ENCODE measurements at regions not wholly inside any gene's neighbourhood (a gene's known extent, or its start where the extent isn't known, plus 50 kb on each side); places are given as distances from the start of the nearest gene placed in this dataset.

DNA sequence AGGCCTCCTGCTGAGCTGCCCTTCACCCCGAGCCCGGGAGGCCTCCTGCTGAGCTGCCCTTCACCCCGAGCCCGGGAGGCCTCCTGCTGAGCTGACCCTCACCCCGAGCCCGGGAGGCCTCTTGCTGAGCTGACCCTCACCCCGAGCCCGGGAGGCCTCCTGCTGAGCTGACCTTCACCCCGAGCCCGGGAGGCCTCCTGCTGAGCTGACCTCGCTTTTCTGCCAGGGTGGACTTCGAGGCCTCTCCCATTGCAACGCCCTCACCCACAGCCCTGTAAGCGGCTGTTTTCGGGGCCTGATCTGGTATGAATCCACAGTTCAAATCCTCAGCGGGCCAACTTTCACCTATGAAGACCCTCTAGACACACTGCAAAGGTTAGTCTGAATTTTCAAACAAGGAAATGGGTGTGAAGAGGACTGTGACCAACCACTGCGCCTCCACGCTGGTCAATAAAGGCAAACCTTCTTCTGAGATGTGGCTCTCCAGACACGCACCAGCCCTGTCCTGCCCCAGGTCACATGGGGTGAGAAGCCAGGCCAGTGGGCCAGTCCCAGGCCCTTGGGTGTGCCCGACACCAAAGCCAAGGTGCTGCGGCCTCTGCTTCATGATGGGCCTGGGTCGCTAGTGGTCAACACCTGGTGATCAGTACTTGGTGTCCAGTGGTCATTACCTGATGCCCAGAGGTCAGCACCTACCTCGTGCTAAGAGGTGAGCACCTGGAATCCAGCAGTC, 225.1 kb upstream of the SALL3 start:
- Mint-ChIP-seq H3K27me3 (ENCODE audit: low read depth, poor library complexity) (peaks cover 5% of the 10 kb centered on the region), H3K4me3 (no peak overlapping the region), H3K27ac (no peak overlapping the region), H3K9me3 (no peaks in the 10 kb centered on the region), H3K4me1 (no peaks in the 10 kb centered on the region), H3K36me3 (ENCODE audit: low read depth) (no peaks in the 10 kb centered on the region)
- DNase-seq = no peak
- TF ChIP-seq, protein P1, sequence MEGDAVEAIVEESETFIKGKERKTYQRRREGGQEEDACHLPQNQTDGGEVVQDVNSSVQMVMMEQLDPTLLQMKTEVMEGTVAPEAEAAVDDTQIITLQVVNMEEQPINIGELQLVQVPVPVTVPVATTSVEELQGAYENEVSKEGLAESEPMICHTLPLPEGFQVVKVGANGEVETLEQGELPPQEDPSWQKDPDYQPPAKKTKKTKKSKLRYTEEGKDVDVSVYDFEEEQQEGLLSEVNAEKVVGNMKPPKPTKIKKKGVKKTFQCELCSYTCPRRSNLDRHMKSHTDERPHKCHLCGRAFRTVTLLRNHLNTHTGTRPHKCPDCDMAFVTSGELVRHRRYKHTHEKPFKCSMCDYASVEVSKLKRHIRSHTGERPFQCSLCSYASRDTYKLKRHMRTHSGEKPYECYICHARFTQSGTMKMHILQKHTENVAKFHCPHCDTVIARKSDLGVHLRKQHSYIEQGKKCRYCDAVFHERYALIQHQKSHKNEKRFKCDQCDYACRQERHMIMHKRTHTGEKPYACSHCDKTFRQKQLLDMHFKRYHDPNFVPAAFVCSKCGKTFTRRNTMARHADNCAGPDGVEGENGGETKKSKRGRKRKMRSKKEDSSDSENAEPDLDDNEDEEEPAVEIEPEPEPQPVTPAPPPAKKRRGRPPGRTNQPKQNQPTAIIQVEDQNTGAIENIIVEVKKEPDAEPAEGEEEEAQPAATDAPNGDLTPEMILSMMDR (IDR thresholded peaks at IDR 0.05) = no peak

DNA sequence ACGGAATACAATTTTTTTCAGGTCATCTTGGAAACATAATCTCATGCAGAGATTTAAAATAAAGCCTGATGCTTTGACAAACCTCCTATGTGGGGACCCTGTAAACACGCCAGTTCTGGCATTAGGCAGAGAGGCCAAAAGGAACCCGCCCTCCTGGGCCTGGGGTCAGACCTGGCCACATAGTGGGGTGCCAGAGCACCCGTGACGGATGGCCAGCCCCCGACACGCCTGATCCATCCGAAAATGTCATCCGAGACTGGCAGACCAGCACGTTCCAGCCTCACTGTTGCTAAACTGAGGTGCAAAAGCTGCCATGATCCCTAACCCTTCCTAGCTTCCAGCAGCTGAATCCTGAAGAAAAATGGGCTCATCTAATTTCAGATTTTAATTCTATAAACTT, 222.6 kb upstream of the SALL3 start:
- no peaks in the 10 kb centered on the region for H3K9me3 Mint-ChIP-seq

DNA sequence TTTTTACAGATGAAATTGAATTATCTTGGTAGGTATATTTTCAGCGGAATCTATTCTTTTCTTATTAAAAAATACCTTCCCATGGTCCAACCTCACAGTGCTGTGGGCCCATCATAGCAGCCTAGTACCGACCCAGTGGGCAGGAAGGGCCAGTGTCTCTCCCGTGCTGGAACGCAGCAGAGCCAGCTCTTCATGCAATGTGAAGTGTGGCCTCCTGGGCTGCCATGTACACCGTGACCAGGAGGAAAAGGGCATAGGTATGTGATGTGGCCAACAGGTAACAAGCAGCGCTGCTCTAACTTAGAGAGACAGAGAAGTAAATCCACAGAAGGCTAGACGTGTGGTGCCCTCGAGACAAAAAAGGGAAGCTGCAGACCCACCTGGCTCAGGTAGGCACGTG, 221.1 kb upstream of the SALL3 start:
- no peak for DNase-seq
- H3K9me3 Mint-ChIP-seq = peaks cover 8% of the 10 kb centered on the region
- peaks cover 12% of the 10 kb centered on the region for H3K27me3 Mint-ChIP-seq (ENCODE audit: low read depth, poor library complexity)
- TF ChIP-seq, protein P1 (IDR thresholded peaks at IDR 0.05) = no peak
- no peak overlapping the region for H3K27ac Mint-ChIP-seq
- H3K4me1 Mint-ChIP-seq = no peaks in the 10 kb centered on the region
- H3K4me3 Mint-ChIP-seq = no peak overlapping the region
- no peaks in the 10 kb centered on the region for H3K36me3 Mint-ChIP-seq (ENCODE audit: low read depth)

More for the DNA sequence above, 222.6 kb upstream of the SALL3 start:
- no peak overlapping the region for H3K4me3 Mint-ChIP-seq
- H3K27ac Mint-ChIP-seq = no peak overlapping the region
- no peaks in the 10 kb centered on the region for H3K36me3 Mint-ChIP-seq (ENCODE audit: low read depth)
- TF ChIP-seq, protein P1 (IDR thresholded peaks at IDR 0.05) = no peak
- no peaks in the 10 kb centered on the region for H3K4me1 Mint-ChIP-seq
- no peak for DNase-seq
- peaks cover 12% of the 10 kb centered on the region for H3K27me3 Mint-ChIP-seq (ENCODE audit: low read depth, poor library complexity)

DNA sequence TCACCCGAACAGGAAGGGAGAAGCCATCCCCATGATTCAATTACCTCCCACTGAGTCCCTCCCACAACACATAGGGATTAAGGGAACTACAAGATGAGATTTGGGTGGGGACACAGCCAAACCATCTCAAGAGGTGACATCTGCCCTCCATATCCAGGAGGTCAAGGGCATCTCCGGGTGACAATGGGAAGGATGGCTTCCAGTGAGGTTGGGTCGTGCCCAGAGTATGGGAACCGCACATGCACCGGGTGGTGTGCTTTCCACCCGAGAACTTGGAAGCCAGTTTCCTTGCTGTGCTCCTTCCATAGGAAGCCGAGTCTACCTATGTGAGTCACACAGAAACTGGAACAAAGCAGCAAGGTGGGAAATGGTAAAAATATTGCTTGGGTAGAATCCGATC, 216.9 kb upstream of the SALL3 start:
- H3K27me3 Mint-ChIP-seq (ENCODE audit: low read depth, poor library complexity) = peaks cover 13% of the 10 kb centered on the region
- no peak for DNase-seq
- H3K4me1 Mint-ChIP-seq = no peaks in the 10 kb centered on the region
- no peak overlapping the region for H3K4me3 Mint-ChIP-seq
- H3K36me3 Mint-ChIP-seq (ENCODE audit: low read depth) = no peaks in the 10 kb centered on the region
- H3K9me3 Mint-ChIP-seq = peaks cover 8% of the 10 kb centered on the region
- TF ChIP-seq, protein P1 (IDR thresholded peaks at IDR 0.05) = no peak
- no peak overlapping the region for H3K27ac Mint-ChIP-seq

DNA sequence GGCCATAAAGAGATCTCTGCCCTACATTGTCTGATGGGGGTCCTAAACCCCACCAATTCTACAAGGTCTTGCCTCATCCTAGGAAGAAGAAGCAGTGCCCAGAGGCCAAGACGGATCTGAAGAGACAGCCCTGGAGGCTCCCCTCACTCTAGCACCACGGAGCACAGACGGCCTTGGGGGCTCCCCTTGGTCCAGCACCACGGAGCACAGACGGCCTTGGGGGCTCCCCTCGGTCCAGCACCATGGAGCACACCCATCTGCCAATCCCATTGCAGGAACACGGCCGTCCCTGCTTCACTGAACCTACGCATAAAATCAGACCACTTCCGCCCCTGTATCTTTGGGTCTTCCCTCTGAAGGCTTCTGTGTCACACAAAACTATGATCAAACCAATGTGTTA, 215.1 kb upstream of the SALL3 start:
- peaks cover 10% of the 10 kb centered on the region for H3K27me3 Mint-ChIP-seq (ENCODE audit: low read depth, poor library complexity)
- TF ChIP-seq, protein P1 (IDR thresholded peaks at IDR 0.05) = no peak
- H3K36me3 Mint-ChIP-seq (ENCODE audit: low read depth) = no peaks in the 10 kb centered on the region
- no peak overlapping the region for H3K27ac Mint-ChIP-seq
- H3K9me3 Mint-ChIP-seq = peaks cover 8% of the 10 kb centered on the region
- H3K4me3 Mint-ChIP-seq = no peak overlapping the region
- peaks cover 11% of the 10 kb centered on the region for H3K4me1 Mint-ChIP-seq
- no peak for DNase-seq

DNA sequence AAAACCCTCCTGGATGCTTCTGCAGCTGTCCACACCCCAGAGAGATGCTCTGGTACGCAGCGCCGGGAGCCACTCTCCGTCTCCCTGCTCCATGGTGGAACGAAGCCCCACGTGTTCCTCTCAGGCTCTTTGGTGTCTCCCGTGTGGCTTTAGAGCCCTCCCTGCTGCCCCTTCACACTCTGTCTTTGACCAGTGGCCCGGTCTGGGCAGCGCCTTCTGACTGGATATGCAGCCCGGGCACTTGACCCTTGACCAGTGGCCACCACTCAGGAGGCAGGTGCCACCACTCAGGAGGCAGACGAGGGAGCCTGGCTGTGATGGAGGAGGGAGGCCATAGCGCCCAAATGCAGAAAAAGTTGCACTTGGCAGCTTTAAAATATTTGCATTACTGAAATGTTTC, 214.5 kb upstream of the SALL3 start:
- Mint-ChIP-seq H3K27me3 (ENCODE audit: low read depth, poor library complexity) (peaks cover 7% of the 10 kb centered on the region), H3K9me3 (peaks cover 8% of the 10 kb centered on the region), H3K27ac (no peak overlapping the region), H3K4me1 (peaks cover 17% of the 10 kb centered on the region), H3K36me3 (ENCODE audit: low read depth) (no peaks in the 10 kb centered on the region), H3K4me3 (no peak overlapping the region)
- no peak for DNase-seq
- TF ChIP-seq, protein P1 (IDR thresholded peaks at IDR 0.05) = no peak
